ENCODE measurements at regions not wholly inside any gene's neighbourhood (a gene's known extent, or its start where the extent isn't known, plus 50 kb on each side); places are given as distances from the start of the nearest gene placed in this dataset.
"Not testable (repeated sequence)": the region's sequence is repeated elsewhere in the genome, so short reads cannot be mapped to it uniquely, and the experiment has no call there.

DNA sequence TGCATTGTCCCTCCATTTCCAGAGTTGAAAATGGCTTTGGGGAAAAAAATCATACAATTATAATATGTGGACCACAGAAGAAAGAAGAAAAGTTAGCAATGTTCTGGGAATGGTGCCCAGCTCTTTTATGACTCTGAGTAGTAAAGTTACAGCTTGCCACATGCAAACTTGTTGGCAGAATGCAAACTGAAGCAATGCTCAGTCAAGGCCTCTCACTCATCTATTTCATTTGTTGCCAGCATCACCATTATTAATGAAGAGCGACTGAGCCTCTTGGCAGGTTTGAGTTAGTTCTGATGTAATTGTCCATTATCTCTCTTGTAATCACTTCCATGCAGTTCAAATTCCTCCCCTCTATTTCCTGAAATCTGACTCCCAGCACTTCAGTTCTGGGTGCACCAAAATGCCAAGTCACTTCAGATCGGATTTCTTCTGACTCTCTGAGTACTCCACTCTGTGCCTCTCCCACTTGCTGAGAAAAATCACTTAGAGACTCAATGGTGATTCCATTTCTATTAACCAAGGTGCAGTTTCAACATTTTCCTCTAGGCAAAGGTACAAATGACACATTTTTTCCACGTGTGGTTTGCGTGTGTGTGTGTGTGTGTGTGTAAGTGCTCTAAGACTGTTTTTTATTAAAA is 154.4 kb upstream of the STMND1 start:
- no peak for DNase-seq

DNA sequence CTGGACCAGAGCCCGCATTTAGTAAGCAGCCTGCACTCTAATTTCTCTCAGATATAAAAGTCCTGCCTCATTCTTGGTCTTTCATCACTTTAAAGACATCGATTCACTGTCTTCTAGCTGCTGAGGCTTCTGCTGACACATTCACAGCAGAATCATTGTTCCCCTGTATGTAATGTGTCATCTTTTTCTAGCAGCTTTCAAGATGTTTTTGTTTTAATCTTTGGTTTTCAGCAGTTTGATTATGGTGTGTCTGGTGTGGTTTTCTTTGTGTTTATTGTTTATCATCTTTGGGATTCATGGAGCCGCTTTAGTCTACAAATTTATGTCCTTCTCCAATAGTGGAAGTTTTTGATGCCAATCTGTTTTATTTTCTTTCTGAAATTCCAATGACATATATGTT is 157.3 kb upstream of the STMND1 start:
- DNase-seq, result no peak

DNA sequence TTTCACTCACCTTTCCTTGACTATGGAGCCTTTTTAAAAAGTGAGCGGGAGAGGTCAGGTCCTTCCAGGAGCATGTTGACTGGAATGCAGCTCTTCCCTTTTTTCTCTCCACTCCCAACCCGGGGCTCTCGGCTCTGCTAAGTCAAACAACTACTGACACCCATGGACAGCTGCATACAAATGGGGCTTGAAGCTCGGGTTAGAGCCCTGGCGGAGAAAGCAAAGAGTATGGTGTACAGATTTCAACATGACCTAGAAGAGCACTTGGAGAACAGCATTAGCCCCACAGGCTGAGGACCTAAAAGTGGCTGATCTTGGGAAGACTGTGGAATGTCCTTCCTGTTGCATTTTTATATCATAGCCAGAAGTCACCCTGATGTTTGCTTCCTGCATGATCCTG is 162.0 kb upstream of the STMND1 start:
- no peak for DNase-seq

DNA sequence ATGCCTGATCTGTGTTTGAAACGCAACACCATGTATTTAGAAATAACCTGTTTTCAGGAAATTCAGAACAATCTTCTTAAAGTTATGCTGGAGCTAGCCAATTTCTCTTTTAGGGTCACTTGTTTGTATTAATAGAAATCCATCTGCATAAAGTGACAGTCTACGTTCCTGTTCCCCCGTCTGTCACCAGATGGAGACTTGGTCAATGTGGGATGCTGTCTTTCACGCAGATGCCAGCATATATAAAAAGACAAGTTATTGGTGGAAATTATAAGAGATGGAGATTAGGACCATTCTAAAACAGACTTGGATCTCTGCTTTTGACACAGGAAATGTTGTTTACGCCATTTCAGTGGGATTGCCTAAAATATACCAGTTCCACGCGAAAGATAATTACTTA is 162.5 kb upstream of the STMND1 start:
- no peak for DNase-seq

DNA sequence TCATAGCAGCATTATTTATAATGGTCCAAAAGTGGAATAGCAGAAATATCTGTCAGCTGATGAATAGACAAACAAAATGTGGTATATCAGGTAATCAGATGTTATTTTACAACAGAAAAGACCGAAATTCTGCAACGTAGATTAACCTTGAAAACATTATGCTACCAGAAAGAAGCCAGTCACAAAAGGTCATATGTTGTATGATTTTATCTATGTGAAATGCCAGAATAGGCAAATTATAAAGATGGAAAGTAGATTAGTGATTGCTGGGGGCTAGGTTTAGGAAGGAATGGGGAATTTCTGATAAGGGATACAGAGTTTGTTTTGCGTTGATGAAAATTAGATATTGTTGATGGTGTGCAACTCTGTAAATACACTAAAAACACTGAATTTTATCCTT is 165.0 kb upstream of the STMND1 start:
- DNase-seq, result no peak

DNA sequence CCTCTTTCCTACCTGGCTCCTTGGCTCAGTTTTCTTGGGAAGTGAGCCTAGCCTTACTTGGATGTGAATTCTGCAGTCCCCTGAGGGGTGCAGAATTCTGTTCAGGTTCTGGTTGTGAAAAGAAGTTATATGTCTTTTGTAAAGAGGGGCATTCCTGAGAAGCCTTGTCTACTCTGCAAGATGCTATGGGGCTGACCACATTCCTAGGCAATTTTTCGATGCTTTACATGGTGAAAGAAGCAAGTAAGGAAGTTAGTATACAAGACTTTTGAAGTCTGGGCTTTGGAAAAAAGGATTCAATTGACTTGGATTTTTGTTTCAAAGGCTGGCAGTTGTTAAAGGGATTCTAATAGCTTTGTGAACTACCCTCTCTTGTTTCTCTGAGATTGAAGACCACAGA is 167.9 kb upstream of the STMND1 start:
- DNase-seq, result no peak

DNA sequence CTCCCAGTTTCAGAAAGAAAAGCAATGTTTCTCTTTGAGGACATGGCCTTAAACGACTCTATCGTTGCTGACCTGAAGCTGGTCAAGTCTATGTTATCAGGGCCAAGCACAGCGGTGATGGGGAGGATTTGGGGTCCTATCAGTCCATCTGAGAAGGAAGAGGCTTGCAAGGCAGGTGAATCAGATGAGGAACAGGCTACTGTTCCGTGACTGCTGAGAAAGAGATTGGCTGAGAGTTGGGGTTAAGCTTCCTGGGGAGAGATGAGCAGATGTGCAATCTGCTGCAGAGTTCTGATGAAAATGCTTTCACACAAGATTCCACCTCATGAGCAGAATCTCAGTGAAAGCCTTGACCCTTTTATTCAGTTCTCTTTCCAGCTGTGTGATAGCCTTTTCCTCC is 168.3 kb upstream of the STMND1 start:
- DNase-seq, result no peak

DNA sequence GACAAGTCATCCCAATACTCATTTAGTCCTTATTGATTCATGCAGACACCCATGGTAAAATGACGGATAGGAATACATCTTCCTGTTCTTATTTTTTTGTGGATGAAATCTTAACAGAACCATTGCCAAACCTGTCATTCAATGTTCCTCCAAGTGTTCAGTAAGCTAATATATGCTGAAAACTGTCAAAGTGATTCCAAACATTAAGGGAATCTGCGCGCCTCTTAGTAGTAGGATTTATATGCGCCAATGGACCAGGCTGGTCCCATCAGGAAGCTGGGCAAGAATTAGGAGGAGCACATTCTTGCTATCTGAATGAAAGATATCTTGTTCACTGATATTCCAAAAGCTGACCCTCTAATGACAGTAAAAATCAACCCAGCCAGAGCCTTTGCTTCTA is 168.9 kb upstream of the STMND1 start:
- no peak for DNase-seq

DNA sequence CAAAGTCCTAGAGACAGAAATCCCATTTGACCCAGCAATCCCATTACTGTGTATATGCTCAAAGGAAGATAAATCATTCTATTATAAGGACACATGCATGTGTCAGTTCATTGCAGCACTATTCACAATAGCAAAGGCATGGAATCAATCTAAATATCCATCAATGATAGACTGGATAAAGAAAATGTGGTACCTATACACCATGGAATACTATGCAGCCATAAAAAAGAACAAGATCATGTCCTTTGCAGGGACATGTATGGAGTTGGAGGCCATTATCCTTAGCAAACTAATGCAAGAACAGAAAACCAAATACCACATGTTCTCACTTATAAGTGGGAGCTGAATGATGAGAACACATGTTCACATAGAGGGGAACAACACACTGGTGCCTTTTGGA is 169.8 kb upstream of the ATXN1 start:
- DNase-seq, result not testable (repeated sequence)

DNA sequence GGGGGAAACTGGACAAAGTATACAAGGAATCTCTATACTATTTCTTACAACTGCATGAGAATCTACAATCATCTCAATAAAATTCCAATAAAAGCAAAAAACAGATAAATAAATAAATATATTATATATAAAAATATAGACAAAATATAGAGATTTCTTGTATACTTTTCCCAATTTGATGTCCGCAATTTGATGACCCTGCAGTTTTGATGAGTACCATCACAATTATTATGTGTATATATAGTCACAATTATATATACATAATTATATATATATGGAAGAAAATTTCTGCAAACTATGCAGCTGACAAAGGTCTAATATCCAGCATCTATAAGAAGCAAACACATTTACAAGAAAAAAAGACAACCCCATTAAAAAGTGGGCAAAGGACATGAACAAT is 169.2 kb upstream of the ATXN1 start:
- DNase-seq, result no peak

DNA sequence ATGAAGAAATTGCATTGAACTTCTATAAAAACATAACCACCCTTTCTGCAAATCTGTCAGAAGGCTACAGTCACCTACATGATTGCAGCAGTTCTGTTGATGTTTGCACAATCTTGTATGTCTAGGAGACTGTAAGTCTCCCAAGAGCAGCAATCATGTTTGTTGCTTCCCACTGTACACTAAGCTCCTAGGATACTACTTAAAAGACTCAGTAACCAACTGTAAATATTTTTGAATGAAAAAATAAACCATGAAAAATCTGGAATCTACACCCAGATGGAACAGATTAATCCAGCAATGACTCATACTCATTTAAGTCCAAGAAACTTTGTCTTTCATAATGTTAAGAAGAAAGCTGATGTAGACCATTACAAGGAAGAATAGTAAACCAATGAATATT is 168.5 kb upstream of the ATXN1 start:
- no peak for DNase-seq

DNA sequence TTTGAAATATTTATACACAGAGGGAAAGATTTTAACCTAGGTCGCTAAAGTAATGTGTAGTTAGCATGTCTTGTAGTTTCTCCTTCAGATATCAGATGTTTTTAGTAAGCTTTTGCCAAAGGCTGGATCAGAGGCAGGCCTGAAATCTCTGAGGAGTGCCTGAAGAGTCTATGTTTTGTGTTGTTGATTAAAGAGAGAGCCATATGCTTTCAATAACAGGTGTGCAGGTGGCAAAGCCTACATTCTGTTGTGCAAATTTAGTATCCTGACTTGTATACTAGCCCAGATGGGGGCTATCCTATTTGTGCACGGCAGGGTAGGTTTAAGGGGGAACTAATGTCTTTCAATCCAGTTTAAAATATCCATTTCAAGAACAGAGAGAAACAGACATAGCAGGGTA is 167.1 kb upstream of the ATXN1 start:
- DNase-seq, result no peak

DNA sequence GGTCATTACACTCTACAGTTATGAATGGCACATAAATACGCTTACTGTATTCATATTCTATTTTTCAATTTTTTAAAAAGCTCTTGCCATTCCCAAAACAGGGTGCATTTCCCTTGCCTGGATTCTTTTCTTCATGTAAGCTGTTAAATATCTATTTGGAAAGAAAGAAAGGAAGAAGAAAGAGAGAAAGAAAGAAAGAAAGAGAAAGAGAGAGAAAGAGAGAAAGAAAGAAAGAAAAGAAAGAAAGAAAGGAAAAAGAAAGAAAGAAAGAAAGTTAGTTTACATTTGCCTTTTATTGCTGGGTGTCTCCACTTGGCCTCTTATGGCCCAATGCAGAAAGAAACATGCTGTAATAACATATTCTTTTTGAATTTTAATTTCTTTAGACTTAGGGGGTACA is 165.9 kb upstream of the ATXN1 start:
- no peak for DNase-seq

DNA sequence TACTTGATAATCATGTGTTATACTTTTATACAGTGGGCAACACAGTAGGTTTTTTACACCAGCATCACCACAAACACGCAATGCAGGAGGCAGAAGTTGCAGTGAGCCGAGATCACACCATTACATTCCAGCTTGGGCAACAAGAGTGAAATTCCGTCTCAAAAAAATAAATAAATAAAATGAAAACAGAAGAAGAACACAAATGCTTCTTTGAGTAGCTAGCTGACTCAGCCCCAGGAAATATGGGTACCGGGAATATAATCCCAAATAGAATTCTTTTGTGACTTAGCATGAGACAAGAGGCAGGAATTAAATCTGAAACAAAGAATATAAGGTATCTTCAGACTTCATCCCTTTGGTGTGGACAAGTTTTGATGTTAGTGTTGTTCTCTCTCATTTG is 164.2 kb upstream of the ATXN1 start:
- DNase-seq, result no peak

DNA sequence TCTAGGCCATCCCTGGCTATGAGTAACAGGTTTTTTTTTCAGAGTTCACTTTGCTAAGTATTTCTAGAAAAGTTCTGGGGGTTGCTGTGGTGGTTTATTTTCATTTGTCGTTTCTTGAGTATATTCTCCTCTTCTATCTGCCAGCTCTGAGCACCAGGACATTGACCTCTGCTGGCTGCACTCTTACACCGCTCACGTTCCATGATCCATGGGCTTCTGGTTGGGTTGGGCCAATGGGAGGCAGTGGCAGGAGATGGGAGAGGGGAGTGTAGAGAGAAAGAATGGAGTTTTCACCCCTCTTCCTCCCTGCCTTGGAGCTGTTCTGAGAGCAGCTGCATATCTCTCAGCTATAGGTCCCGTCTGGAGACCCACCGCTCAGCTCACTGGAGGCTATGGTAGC is 161.0 kb upstream of the ATXN1 start:
- DNase-seq, result no peak

DNA sequence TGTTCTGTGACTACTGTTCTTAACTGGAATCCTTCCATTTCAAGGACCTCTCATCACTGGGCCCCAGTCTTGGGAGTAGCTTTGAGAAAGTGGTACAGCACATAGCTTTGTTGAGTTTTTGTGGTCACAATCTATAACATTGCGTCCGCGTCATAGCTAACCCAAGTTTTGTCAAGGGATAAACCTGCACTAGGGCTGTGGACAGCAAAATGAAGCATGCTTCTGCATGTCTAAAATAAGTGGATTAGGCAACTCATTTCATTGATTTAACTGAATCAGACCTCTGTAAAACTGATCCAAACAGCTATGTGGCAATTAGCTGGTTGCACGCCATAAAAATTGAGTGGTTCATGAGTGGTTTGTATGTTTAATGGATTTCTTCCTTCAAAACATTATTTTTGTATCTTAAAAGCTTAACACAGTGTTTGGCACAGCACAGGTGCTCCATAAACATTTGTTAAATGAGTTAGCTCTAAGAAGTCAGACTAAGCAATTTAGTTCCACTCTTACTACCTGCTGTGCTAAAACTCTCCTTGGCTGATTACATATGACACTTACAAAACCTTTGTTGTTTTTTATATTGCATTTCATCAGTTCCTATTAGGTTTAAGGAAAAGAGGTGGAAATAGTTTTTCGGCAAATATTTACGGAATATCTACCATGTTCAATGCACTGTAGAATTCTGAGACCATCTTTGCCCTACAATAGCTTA is 160.3 kb upstream of the ATXN1 start:
- no peak for DNase-seq

DNA sequence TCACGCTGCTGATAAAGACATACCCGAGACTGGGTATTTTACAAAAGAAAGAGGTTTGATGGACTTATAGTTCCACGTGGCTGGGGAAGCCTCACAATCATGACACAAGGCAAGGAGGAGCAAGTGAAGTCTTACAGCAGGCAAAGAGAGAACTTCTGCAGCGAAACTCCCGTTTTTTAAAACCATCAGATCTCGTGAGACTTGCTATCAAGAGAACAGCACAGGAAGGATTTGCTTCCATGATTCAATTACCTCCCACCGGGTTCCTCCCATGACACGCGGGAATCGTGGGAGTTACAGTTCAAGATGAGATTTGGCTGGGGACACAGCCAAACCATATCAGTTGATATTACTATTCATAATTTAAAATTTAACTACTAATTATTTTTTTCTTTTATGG is 157.3 kb upstream of the ATXN1 start:
- DNase-seq, result no peak

DNA sequence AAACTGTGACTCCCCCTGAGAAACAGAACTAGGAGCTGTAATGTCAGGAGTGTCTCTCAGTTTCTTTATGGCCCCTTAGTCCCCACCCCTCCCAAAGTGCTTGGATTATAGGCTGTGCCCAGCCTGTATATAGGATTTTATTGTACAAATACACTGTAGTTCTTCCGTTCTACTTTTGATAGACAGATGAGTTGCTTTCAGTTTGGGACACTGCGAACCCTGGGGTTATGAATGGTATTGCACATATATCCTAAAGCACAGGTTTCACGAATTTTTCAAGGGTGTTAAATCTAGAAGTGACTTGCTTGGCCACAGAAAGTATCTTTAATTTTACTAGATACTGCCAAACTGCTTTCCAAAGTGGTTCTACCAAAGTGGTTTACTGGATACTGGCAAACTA is 152.9 kb upstream of the ATXN1 start:
- no peak for DNase-seq

DNA sequence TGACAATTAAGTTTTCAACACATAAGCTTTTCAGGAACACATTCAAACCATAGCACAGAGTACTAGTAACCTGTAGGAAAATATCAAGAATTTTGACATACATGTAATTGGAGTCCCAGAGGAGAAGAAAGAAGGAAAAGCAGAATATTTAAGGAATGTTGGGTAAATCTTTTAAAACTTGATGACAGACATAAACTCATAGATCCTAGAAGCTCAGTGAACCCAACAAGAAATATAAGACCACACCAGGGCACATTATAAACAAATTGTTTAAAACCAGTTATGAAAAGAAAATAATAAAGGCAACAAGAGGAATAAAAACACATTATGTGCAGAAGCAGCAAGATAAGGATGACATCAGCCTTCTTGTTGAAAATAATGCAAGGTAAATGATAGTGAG is 151.5 kb upstream of the ATXN1 start:
- no peak for DNase-seq

DNA sequence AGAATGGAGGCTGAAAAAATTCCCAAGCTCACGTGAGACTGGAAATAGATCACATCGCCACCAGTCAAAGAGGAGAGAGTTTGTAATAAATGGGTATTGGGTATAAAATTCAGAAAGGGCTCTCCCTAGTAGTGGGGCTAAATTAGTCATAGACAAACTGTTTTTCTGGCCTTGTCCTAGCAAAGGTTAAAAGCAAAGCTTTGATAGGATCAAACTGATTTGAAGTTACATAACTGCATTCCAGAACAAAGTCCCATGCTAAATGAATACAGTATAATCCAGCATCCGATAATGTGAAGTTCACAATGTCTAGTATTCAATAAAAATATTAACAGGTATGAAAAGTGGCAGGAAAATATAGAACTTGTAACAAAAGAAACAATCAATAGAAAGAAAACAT is 149.8 kb upstream of the ATXN1 start:
- DNase-seq, result no peak

DNA sequence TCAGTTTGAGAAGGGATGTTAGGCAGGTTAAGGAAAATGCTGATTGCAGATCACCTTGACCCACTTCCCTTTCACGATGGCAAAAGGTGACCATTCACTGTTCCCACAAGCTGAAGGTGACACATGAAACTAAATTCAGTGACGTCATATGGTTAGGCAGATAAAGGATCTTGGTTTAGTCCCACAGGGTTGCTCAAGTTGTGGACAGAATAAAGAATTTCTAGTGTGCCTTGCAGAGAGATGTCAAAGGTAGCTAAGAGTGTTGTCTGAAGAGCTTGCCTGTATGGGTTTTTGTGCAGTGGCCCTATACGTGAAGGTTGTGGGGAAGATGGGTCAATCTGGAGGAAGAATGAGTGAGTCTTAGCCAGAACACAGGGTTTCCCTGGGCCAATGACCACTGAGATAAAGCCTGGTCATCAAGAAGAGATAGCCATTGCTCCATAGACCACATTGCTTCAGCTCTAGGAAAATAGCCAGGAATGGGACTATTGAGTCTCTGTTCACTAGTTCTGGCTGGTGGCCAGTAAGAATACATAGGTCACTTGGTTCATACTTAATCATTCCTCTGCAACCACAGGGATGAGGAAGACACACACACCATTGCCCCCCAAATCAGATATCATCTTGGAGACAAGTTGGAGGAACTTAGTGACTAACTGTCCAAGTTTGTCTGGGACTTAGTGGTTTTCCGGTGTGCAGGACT is 148.5 kb upstream of the ATXN1 start:
- DNase-seq, result no peak

DNA sequence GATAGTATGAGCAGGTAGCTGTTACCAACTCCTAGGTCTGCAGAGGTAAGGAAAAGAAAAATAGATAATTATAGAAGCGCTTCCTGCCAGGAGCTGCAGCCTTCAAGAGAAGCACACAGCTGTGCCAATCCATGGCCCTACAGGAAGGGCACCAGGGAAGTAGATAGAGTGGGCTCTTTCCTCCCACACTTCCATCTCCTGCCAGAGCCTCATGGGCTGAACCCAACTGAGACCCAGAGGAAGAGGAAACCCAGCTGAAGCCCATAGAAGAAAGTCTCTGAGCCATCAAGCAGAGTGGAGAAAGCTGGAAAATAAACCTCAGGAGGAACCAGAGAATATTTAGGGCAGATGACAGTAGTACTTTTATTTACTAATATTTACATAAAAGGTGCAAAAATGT is 146.7 kb upstream of the ATXN1 start:
- DNase-seq, result no peak

DNA sequence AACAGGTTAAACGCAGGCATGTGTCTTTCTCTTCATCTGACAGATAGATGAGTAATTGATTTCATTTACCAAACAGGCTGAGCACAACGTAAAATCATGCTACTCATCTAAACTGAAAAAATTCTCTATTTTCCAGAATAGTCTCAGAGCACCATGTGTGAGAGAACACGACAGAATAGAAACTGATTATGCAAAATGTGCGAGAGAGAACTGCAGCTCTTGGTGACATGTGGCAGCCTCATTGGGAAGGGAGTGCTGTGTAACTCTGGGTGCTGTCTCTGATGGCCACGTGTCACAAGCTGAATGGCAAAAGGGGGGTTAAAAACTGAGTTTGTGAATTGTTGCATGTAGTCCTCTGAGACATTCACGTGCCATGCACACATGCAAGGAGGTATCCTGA is 143.7 kb upstream of the ATXN1 start:
- DNase-seq, result no peak

DNA sequence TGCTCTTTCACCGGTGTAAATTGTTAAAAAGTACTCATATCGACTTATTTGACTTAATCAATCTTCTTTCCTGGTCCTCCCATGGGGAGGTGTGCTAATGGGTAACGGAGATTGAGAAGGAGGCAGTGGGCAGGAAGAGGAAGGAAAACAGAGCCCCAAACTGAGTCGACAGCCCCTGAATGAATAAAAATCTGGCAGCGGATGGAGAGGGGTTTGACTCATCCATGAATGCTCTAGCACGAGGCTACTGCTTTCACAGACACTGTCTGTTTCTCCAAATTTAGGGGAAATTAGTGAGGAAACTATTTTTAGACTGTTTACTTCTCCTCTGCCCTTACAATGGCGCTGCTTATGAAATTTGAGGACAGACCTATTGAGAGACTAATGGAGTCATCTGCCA is 142.2 kb upstream of the ATXN1 start:
- peak; percentile 21 for DNase-seq

DNA sequence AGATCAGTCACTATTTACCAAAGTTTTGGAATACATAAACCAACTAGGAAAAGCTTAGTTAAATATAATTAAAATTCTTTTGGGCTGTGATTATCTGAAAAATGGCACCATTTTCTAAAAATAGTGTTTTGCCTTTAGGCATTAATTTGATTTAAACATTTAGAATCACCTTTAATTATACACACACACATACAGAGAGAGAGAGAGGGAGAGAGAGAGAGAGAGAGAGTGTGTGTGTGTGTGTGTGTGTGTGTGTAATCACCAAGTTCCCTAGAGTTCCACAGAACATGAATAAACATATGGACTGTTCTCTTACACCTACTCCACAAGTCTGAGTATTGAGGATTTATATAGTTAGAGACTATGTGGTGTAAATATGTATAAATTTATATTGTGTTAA is 141.2 kb upstream of the ATXN1 start:
- no peak for DNase-seq
